GM12892 (cell line): ENCODE measurements at regions not wholly inside any gene's neighbourhood (a gene's known extent, or its start where the extent isn't known, plus 50 kb on each side); places are given as distances from the start of the nearest gene placed in this dataset.

Source experiments
- POLR2A ChIP-seq: IDR thresholded peaks from 2 replicates; pipeline ENCODE4 v1.6.1; 2011; ENCODE audit warnings: low read depth, low read length, control low read depth
- POLR2AphosphoS5 ChIP-seq: IDR thresholded peaks from 2 replicates; pipeline ENCODE4 v1.6.1; 2011; ENCODE audit warnings: low read depth, low read length, control low read depth
- TAF1 ChIP-seq: IDR thresholded peaks from 2 replicates; pipeline ENCODE4 v1.6.1; 2011; ENCODE audit warnings: low read depth, mild to moderate bottlenecking, control low read depth, low read length, borderline replicate concordance

DNA sequence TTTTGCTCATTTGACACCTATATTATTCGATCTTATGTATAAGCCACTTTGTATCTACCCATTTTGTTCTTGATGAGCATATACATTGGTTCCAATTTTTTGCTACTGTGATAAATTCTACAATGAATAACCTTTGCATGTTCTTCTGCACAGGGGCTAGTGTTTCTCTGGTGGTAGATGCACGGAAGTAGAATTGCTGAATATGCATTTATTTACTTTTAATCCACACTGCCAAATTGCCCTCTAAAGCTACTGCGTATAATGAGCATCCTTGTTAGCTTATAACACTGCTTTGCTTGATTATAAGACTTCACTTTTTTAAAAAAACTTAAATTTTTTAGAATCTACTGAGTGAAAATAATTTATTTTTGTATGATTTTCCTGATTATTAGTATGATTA is 84.2 kb upstream of the PIAS1 start:
- TF ChIP-seq POLR2A (no peak), POLR2AphosphoS5 (no peak), TAF1 (no peak)
